ENCODE measurements at regions not wholly inside any gene's neighbourhood (a gene's known extent, or its start where the extent isn't known, plus 50 kb on each side); places are given as distances from the start of the nearest gene placed in this dataset.
"Not testable (repeated sequence)": the region's sequence is repeated elsewhere in the genome, so short reads cannot be mapped to it uniquely, and the experiment has no call there.

DNA sequence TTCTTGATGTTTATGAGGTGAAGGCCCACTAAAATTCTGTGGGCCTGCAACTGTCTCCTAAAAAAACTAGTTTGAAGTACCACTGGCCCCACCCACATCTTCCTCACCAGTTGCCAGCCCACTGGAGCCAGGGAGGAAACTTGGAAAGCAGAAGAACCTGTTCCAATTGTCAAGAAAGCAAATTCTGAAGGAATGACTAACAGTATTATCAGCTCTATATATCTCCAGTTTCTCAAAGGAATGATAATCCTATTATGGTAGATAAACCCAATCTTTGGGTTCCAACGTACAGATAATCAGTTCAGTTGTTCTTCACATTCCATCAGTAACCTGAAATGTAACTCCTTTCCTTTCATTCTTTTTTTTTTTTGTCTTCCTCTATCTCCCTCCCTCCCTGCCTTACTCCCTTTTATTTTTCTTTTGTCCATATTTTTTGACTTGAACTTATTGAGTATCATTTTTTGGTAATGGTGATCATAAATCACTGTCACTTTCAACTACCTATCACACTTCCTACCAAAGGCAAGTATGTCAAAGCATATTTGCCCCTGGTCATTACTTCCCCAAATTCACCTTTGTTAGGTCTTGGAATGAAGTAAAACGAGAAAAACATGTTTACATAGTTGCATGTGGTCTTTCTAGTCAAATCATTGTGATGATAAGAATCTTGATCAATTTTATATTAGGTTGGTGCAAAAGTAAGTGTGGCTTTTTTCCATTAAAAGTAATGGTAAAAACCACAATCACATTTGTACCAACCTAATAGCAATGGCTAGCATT is 943.4 kb downstream of the TTLL7 start:
- DNase-seq (ENCODE audit: low read depth in 1 of 2, low spot score in 1 of 2) = no peak

- no peak for DNase-seq (ENCODE audit: low read depth in 1 of 2, low spot score in 1 of 2)
These were observed 945.5 kb downstream of the TTLL7 start for GRCh38 chr1:83053446-83053845.

DNA sequence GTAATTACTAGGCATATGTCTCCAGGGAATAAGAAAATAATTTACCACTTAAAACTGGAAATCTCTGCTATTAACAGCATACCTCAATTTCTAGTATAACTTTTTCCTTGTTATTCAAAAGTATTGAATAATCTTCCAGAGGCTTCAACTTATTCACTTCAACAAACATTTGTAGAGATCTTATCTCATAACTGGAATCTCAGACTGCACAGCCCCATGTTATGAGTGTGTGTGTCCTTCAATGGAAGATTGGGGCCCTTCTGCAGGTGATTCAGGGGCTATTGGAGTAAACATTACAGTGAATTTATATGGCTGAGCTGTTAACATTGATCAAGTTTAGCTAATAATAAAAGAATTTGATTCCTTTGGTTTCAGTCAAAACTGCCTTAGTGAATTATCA is 946.1 kb downstream of the TTLL7 start:
- no peak for DNase-seq (ENCODE audit: low read depth in 1 of 2, low spot score in 1 of 2)

- DNase-seq (ENCODE audit: low read depth in 1 of 2, low spot score in 1 of 2) = not testable (repeated sequence)
These were observed 947.9 kb downstream of the TTLL7 start for GRCh38 chr1:83051053-83051452.

DNA sequence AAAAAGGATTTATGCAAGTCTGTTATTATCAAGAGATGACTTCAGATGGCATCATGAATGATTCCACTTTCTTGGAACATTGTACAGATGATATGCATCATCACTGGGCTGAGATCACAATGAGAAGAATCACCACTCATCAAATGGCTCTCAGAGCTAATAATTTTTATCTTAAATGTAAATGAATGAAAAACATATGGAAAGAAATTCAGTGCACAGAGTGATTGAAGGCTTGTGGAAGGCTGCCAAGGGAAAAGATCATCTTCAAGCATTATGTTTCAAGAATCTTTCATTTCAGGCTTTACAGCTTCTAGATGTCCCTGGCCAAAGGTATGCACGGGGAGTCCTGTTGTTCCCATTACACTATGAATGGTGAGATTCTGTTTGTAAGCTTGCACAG is 955.7 kb downstream of the TTLL7 start:
- DNase-seq (ENCODE audit: low read depth in 1 of 2, low spot score in 1 of 2) = no peak

DNA sequence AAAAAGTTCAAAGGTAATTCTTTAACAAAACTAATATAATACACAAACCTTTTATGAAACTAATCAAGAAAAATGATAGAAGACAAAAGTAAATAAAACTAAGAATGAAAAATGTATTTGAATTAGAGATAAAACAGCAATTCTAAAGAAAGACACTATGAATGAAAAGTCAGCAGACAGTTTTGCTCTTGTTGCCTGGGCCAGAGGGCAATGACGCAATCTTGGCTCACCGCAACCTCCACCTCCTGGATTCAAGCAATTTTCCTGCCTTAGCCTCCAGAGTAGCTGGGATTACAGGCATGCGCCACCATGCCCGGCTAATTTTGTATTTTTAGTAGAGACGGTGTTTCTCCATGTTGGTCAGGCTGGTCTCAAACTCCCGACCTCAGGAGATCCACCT is 959.8 kb downstream of the TTLL7 start:
- DNase-seq (ENCODE audit: low read depth in 1 of 2, low spot score in 1 of 2) = not testable (repeated sequence)

GRCh38 chr1:83034851-83035250 is 964.1 kb downstream of the TTLL7 start:
- no peak for DNase-seq (ENCODE audit: low read depth in 1 of 2, low spot score in 1 of 2)

- DNase-seq (ENCODE audit: low read depth in 1 of 2, low spot score in 1 of 2) = no peak
These were observed 965.2 kb downstream of the TTLL7 start for GRCh38 chr1:83033682-83034081.

- no peak for DNase-seq (ENCODE audit: low read depth in 1 of 2, low spot score in 1 of 2)
These were observed 969.0 kb downstream of the TTLL7 start for GRCh38 chr1:83029916-83030315.

- DNase-seq (ENCODE audit: low read depth in 1 of 2, low spot score in 1 of 2) = no peak
These were observed 969.9 kb downstream of the TTLL7 start for GRCh38 chr1:83029050-83029449.

DNA sequence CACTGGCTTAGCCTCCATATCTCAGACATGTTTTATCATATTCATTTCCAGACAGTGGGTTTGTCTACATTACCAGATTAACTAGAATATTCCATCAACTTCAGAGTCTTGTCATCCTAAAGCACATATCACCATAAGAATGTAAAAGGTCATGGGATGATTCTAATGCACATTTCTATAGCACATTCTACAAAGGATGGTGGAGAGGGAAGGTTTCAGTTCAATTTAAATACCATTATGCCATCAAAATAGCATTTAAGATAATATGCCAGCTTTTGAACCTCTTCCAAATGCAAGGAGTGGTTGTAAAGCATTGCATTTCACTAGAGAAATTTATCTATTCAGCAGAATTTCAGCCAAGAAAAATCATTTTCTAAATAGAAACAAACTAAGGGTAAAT is 970.5 kb downstream of the TTLL7 start:
- DNase-seq (ENCODE audit: low read depth in 1 of 2, low spot score in 1 of 2) = no peak

- no peak for DNase-seq (ENCODE audit: low read depth in 1 of 2, low spot score in 1 of 2)
These were observed 971.4 kb downstream of the TTLL7 start for GRCh38 chr1:83027511-83027910.

GRCh38 chr1:83026745-83027144 is 972.2 kb downstream of the TTLL7 start:
- DNase-seq (ENCODE audit: low read depth in 1 of 2, low spot score in 1 of 2) = no peak

GRCh38 chr1:83024251-83024767 is 974.6 kb downstream of the TTLL7 start:
- DNase-seq (ENCODE audit: low read depth in 1 of 2, low spot score in 1 of 2) = no peak

DNA sequence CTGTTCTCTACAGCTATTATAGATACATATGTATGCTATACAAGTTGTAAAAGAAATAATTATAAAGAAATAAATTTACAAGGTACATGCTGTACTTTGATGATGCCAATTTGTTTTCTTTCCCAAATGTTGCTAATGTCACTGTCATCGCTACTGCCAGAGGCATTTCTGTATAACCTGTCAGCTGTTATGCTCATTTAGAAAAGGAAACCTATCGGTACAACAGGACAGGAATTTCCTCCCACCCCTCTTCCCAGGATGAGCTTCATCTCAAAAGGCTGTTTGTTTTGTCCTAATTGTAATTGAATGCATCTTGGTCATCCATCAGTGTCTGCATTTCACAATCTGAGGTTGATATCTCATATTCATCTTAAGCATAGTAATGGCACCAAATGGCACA is 975.7 kb downstream of the TTLL7 start:
- DNase-seq (ENCODE audit: low read depth in 1 of 2, low spot score in 1 of 2) = no peak

GRCh38 chr1:83022206-83022605 is 976.7 kb downstream of the TTLL7 start:
- DNase-seq (ENCODE audit: low read depth in 1 of 2, low spot score in 1 of 2) = no peak

GRCh38 chr1:83017701-83018100 is 981.2 kb downstream of the TTLL7 start:
- DNase-seq (ENCODE audit: low read depth in 1 of 2, low spot score in 1 of 2) = no peak

GRCh38 chr1:83017276-83017675 is 981.7 kb downstream of the TTLL7 start:
- DNase-seq (ENCODE audit: low read depth in 1 of 2, low spot score in 1 of 2) = no peak

DNA sequence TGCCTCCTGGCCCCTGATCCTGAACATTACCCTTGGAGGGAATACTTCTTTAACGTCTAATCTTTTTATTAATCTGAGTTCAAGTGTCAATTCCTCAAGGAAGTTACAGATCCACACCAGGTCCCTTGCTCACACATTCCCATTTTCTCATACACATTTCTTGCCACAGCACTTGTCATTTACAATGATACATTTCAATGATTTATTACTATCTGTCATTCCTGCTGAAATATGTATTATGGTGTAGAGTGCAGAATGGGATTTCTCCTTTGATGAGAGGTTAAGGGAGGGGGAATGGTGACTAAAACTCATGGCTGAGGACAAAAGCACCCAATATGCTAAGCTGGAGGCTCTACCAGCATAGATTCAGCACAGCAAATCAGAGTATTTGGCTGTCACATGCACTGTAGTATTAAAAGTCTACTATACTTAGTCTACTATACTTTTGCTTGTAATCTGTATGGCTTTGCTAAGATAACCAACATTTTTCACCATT is 982.5 kb downstream of the TTLL7 start:
- DNase-seq (ENCODE audit: low read depth in 1 of 2, low spot score in 1 of 2) = no peak

DNA sequence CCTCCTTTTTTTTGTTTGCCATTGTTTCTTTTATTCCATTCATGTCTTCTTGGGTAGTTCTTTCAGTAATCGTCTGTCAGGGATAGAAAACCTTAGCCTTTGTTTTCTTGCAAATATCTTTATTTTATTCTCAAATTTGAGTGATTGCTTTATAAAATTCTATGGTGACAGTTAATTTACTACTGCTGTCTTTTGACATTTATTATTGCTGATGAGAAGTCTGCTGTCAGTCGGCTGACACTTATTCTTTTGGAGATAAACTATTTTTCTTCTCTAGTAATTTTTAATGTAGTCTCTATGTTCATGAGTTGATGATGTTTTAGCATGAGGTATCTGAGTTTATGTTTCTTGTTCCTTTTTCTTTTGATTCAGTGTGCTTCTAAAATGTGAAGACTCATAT is 983.8 kb downstream of the TTLL7 start:
- DNase-seq (ENCODE audit: low read depth in 1 of 2, low spot score in 1 of 2) = no peak

- DNase-seq (ENCODE audit: low read depth in 1 of 2, low spot score in 1 of 2) = no peak
These were observed 986.0 kb downstream of the TTLL7 start for GRCh38 chr1:83012950-83013349.

DNA sequence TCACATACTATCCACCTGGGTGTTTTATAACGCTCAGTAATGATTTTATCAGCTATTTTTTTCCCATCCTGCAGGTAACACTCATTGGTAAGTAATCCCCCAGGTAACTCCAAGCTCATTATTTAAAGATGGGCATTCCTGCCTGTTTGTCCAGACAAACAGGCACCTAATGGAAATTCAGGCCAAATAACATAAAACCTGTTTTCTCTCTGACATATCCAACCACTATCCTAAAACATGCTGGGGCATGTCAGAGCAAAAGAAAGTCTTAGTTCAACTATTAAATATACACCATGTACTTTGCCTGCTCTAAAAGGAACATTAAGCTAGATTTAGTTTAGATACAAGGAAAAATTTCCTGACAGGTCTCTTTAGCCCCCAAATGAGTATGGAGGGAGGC is 987.7 kb downstream of the TTLL7 start:
- DNase-seq (ENCODE audit: low read depth in 1 of 2, low spot score in 1 of 2) = no peak

DNA sequence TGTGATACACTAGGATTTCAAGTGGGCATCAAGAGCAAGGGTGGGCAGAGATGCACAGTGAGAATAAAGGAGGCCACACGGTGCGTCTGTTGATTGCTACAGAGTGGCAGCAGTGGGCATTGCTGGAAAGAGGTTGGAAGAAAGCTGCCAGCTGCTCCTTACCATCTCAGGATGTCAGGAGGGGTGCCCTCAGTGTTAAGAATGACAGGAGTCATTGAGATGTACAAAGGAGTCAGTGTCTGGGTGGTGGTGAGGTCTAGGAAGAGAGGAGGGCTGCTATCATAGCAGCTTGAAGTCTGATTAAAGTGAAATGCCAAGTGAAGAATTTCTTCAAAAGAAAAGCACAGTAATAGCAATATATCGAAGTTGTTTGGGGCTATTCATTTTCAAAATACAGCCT is 992.7 kb downstream of the TTLL7 start:
- DNase-seq (ENCODE audit: low read depth in 1 of 2, low spot score in 1 of 2) = no peak

Measured in activated CD4-positive, alpha-beta T cell treated with anti-CD3 and anti-CD28 coated beads, Interleukin-2, amount 50 U/mL, for 24 hours (primary cell).